ENCODE measurements at regions not wholly inside any gene's neighbourhood (a gene's known extent, or its start where the extent isn't known, plus 50 kb on each side); places are given as distances from the start of the nearest gene placed in this dataset.
A peak's percentile ranks its signal among the peaks of the same experiment; 100 is the strongest.
"Not testable (repeated sequence)": the region's sequence is repeated elsewhere in the genome, so short reads cannot be mapped to it uniquely, and the experiment has no call there.

DNA sequence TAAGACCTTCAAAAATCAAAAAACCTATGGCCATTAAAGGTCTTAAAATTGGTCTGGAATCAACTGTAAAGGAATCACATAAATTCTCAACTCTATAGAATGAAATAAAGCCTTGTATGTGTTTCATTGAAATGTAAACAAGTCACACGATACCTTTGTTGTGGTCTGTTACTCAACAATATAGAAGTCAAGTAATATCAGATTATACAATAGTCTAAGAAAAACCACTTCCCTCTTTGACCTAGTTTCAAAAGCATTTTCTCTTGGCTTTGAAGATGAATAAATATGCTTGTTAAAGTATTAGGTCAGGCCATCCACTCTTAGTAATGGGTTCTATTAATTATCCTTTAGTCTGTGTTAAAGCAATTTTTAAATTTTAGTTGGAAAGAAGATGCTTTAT is 79.8 kb upstream of the DIO2 start:
- peak in 1 of 2 donors; percentile 32 for DNase-seq

DNA sequence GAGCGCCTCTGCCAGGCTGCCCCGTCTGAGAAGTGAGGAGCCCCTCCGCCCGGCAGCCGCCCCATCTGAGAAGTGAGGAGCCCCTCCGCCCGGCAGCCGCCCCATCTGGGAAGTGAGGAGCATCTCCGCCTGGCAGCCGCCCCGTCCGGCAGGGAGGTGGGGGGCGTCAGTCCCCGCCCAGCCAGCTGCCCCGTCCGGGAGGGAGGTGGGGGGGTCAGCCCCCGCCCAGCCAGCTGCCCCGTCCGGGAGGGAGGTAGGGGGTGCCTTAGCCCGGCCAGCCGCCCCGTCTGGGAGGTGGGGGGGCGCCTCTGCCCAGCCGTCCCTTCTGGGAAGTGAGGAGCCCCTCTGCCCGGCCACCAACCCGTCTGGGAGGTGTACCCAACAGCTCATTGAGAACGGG is 75.4 kb upstream of the DIO2 start:
- DNase-seq: not testable (repeated sequence)

DNA sequence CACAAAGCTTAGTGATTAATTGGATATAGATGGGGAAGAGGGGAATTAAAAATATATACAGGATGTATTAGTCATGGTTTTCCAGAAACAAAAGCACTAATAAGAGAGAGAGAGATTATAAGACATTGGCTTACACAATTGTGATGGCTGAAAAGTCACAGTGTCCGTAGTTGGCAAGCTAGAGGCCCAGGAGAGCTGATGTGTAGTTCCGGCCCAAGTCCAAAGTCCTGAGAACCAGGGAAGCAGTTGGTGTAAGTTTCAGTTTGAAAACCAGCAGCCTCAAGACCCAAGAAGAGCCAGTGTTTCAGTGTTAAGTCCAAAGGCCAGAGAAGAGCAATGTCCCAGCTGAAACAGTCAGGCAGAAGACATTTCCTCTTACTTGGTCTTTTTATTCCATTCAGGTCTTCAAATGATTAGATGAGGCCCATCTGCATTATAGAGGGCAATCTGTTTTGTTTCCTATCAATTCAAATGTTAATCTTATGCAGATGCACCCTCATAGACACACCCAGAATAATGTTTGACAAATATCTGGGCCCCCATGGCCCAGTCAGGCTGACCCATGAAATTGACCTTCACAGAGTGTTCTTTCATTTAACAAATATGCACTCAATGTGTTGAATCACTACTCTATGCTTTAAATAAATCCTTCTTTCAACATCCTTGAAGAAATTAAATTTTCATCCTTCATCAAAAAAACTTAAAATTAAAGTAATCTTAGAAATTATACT is 67.2 kb upstream of the DIO2 start:
- DNase-seq: no peak

GRCh38 chr14:80275208-80275850 is 64.0 kb upstream of the DIO2 start:
- no peak for DNase-seq

- DNase-seq: not testable (repeated sequence)
Observed at GRCh38 chr14:80274310-80274709, 63.0 kb upstream of the DIO2 start.

DNA sequence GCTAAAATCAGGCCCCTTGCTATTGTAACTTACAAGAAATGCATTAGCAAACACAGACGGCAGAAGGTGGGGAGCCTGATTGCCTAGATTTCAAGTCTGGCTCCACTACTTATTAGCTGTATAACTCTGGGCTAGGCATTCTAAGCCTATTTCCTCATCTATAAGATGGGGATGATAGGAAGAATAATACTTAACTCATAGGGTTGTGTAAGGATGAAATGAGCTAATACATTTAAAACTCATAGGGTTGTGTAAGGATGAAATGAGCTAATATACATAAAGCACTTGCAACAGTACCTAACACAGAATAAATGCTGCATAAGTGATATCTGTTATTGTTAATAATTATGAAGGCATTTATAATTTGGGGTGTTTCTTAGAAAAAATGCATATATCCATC is 60.1 kb upstream of the DIO2 start:
- peak in 1 of 2 donors; percentile 14 for DNase-seq

DNA sequence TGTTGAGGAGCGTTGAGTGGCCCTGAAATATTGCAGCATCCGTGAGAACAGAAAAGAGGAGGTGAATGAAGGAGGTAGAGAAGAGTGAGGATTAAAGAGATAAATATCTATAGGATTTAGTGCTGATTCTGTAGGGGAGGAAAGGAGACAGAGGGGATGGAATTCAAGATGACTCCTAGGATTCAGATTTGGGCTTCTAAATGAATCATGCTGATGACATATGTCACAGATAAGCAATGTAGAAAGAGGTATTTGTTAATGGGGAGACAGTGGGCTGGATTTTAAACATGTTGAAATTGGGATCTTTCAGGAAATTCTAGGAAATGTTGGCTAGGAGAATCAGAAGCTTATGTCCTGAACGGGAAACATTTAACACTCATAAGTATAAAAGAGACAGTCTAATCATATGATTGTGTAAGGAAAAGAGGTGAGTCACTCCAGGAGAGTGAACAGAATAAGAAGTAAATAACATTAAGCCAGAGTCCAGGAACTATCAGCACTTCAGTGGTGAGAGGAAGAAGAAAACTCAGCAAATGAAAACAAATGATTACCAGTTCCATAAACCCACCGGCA is 58.1 kb upstream of the DIO2 start:
- no peak for DNase-seq

GRCh38 chr14:80266930-80267329 is 55.6 kb upstream of the DIO2 start:
- no peak for DNase-seq

DNA sequence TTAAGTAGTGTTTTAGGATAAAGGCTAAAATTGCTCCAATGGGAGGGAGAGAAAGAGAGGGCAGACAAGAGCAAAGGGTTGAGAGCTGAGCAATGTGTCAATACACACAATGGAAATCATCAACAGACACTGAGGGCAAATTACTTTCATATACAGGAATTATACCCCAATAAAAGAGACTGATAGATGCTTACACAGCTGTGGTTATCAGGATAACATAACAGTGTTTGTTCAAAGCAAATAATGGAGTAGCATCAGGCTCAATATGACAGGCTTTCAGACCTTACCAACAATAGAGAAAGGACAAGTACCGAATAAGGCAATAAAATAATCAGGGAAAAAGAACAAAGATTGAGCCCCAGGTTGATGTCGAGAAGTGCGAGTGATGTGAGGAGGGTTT is 53.4 kb upstream of the DIO2 start:
- DNase-seq: no peak
